NCI-H524 (cell line): ENCODE measurements at regions not wholly inside any gene's neighbourhood (a gene's known extent, or its start where the extent isn't known, plus 50 kb on each side); places are given as distances from the start of the nearest gene placed in this dataset.

ENCODE experiments used
- DNase-seq, 2 experiments: peaks; one replicate each; lab custom pipeline; 2025; lab: John Stamatoyannopoulos, UW

DNA sequence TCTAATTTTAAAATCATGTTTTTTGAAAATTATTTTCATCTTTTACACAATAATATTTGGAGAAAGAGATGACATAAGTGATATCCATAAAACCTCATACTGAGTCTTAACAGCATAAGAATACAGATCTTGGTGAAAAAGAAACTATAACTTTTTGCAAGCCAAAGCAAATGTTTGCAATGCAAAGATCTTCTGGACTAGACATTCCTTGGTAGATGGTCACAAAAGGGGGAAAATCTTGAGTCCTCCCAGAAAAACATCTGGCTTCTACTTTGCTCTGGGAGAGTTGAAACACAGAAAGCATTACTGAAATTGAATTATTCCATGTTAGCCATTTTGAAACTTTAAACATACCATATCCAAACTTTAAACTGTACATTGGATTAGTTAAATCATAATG, 308.2 kb downstream of the ANXA1 start:
- no peak for DNase-seq

DNA sequence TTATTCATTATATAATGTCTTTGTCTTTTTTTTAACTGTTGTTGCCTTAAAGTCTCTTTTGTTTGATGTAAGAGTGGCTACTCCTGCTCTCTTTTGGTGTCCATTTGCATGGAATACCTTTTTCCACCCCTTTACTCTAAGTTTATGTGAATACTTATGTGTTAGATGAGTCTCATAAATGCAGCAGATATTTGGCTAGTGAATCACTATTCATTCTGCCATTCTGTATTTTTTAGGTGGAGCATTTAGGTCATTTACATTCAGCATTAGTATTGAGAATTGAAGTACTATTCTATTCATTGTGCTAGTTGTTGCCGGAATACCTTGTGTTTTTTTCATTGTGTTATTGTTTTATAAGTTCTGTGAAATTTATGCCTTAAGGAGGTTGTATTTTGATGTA, 317.1 kb downstream of the ANXA1 start:
- DNase-seq, result no peak

DNA sequence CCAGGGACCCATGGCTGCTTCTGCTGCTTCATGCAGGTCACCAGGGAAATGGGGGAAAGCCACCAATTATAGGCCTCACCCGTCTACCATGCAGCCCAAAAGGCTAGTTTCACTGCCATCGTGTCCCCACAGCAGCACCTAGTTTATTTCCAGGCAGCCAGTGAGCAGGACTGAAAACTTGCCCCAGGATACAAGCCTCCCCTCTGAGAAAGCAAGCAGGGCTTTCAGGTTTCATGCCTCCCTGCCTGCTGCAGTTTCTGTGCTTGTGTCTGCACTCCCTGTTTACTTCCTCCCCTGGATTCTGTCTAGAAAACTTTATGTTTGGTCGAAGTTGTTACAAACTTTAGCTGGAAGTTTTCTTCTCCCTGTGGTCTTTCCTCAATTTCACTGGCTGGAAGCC, 319.1 kb downstream of the ANXA1 start:
- no peak for DNase-seq

DNA sequence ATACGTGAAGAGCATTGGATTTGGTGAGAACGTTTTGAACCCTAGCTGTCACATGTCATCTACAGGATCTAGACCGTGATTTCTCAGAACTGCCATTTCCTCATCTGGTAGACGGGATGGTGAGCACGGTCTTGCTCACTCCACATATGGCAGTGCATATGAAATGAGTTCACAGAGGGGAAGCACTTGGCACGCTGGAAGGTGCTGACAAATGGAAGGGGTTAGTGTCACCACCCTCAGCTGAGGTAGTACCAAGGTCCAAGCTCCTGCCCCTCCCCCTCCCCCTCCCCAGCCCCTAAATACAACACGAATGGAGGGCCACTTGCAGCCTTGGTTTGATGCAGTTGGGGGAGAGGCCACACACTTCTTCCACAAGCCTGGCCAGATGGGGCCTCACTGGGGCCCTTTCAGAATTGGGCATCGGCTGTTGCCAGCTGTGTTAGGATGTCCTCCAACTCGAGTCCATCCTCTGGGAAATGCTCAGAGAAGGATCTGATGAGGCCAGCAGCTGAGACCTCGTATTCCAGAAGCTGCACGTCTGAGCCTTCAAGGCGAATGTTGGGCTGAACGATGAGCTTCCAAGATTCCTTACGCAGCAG, 322.4 kb downstream of the ANXA1 start:
- no peak for DNase-seq

DNA sequence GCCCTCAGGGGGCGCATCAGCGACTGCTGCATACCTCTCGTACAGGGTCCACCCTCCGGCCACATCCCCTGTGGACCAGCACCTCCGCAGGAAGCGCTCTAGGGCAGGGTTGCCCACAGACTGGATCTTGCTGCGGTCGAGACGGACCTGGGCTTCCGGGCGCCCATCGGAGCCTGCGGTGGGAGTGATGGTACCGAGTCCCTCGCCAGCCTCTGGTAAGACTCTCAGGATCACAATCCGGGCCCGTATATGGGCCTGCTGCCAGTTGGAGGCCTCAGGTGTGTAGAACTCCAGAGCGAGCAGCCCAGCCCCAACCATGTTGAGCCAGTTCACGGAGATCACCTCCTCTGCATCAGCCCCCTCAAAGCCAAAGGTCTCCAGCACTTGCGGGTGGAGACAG, 323.0 kb downstream of the ANXA1 start:
- DNase-seq, result no peak

DNA sequence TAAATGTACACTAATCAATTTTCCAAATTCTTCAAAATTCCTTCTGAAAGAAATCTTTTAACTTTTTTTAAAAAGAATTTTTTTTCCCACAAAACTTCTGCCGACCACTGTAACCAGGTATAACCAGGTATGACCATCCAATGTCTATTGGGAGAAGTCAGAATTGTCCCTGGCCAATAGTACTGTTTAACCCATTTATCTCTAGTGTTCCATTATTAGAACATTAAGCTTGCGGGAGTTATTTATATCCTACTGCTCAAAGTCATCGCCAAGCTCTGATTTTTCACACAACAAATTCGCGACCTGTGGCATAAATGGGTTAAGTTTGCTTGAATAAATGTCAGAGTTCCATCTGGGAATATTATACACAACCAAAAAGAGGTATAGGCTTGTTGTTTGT, 343.2 kb downstream of the ANXA1 start:
- DNase-seq, result no peak

DNA sequence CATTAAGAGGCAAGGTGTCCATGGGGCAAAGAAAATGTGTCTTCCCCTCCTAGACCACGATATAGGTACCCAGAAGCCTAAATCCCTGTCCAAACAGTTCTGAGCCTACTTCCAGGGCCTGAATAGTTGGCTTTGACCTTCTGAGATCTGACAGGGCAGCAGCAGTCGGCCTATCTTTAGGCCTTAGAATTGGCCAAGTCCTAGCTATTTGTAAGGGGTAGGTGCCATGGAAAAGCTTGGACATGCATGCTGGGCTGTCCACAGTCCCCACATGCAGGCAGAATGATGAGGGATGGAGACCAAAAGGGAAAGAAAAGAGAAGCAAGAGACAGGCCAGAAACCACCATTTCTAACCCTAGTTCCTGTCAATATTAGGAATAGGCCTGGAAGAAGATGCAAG, 346.1 kb downstream of the ANXA1 start:
- DNase-seq, result no peak

DNA sequence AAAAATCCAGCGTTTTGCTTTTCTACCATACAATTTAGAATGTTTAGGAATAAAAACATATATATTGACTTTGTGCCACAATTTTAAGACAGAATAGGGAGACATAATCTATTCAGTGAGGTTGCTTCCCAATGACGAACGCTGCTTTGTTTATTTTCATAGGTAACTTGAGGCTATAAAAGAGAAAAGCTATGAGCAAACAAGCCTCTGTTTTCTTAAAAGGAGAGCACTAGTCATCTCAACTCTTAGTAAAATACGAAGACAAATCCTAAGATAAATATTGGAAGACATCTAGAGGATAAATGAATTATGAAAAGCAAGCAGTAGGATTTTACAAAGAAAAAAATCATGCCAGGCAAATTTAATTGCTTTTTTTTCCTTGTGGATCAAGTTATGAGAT, 363.6 kb downstream of the ANXA1 start:
- DNase-seq, result no peak

DNA sequence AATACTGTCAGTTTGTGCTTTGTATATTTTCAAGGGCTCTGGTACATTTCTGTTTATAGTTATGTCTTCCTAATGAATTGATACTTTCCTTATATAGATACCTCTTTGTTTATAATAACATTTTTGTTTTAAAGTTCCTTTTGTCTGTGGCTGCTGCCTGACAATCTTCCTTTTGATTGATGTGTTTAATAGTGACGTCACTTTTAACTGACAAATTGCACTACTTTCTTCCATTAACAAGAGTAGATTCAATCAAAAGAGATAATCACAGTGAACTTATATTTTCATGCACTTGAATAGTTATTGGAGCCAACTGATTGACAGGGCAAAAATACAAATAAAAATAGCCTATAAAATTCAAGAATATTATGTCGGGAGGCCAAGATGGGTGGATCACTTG, 371.7 kb downstream of the ANXA1 start:
- DNase-seq, result no peak

DNA sequence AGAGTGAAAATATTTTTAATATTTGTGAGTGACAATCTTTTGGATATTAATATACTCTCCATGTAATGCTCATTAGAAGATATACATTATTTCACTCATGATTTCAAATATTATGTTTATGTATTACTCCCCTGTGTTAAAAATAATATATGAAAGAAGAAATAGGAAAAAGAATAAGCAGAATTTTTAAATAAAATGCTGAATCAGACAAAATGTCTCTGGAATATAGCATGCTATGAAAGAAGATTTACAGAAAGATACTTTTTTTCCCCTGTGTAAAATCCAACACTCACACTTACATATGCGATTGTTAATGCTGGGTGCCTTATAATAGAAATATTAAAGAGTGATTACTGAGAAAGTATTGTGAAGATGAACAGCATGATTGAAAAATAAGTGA, 373.7 kb downstream of the ANXA1 start:
- no peak for DNase-seq

DNA sequence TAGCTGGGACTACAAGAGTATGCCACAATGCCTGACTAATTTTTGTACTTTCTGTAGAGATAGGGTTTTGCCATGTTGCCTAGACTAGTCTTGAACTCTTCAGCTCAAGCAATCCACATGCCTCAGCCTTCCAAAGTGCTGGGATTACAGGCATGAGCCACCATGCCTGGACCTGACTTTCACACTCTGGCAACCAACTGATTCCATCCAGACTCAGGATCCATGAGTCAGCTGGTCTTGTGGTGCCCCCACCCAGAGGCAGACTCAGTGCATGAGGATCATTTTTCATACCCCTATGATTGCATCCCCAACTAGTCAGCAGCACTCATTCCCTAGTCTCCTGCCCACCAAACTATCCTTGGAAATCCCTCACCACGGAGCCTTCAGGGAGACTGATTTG, 375.9 kb downstream of the ANXA1 start:
- no peak for DNase-seq

DNA sequence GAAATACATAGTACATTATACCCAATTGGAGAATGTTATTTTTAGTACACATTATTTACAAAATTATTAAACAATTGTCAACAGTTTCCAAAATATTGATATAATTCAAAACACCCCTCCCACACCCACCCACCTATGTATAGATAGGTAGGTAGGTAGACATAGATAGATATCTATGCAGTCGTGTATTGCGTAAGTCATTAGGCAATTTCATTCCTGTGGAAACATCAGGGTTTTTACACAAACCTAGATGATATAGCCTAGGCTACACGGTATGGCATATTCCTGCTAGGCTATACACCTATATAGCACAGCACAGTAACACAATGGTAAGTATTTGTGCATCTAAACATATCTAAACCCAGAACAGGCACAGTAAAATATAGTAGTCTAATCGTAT, 377.3 kb downstream of the ANXA1 start:
- DNase-seq, result no peak

DNA sequence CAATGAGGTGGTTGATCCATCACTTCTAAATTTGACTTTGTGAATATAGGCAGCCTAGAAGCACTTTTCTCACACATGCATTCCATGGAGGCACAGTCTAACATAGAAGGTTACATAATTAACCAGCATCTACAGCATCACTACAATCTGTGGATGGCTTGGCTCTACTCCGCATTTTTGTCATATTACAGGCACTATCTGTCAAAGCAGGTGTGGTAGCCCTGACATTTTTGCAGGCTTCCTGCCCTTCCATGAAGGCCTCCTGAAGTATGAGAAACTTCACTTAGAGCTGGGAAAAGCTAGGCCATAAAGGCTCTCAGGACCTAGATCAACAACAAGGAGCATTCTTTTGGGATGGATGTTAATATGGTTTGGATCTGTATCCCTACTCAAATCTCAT, 378.0 kb downstream of the ANXA1 start:
- no peak for DNase-seq

DNA sequence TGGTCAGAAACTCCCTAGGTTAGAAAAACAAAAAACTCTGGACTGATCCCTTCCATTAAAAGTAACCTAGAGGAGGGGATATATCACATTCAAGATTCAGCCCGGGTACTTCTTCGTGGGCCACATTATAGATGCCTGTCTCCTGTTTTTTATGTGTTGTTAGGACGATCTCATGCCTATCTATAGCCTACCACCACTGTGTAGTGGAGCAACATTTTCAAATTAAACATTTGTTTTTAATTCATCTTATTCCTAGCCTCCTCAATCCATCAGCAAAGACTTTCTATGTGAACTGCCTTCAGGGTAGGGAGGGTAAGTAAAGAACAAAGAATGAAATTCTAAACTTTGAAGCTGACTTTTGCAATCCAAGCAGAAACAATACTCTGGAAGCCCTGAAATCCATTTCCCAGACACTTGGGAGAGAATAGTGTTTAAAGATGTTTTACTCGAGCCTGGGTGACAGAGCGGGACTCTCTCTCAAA, 379.4 kb downstream of the ANXA1 start:
- no peak for DNase-seq

DNA sequence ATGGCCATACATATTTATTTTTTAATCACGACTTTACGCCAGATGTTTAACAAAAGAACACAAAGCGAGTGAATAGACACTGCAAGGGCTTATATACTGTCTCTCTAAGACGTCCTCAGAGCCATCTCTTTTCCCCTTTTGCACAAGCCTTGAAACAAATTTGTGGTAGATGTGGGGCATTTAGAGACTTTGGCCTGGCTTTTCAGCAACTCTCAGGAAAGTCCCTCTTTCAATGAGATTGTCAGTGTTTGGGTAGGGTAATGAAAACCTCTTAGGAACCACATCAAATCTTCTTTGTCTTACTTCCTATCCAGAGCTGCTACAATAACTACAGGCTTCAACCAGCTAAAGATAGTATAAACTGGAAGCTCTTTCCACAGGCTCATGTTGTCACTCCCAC, 380.0 kb downstream of the ANXA1 start:
- no peak for DNase-seq

DNA sequence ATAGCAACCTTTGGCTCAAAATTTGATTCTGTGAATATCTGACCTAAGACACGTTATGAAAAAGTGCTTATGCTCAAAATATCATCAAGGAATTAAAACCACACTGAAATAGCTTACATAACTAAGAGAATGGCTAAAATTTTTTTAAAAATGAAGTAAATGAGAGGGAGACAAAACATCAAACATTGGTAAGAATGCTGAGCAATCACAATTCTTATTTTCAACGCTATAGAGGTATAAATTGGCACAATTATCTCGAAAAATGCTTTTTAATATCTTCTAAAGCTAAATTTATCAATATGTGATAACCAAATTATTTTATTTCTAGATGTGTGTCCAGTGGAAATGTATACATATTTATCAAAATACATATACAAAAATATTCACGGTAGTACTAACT, 381.3 kb downstream of the ANXA1 start:
- no peak for DNase-seq

DNA sequence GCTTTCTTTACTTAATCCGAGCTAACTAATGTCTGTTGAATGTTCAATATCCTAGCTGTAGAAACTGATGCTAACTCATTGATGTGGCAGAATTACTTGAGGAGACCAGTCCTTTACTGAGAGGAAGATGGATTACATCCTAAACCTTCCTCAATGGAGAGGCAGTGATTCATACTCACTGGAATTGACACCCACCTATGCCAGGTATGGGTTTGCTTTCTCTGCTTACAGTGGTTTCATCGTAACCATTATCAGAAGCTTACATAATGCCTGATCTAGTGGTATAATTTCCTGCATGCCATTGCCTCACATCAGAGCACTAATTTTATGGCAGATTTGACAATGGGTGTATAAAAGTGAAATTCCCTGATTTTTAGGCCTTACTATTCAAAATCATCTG, 384.7 kb downstream of the ANXA1 start:
- no peak for DNase-seq

DNA sequence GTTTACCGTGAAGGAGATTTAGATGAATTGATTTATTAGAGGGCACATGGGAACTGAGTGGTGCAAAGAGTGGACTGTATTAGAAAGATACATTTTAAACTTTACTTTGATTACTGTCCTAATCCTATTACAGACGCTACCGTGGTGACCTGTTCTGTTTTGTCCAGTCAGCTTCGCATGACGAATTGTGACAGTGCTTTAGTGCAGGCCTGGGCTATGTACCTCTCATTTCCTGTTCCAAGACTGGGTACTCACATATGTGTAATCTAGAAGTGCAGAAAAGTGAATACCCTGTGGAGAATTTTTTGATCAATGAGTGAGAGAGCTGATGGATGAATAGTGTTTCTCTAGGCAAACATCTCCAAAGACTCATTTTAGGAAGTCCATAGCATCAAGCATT, 385.9 kb downstream of the ANXA1 start:
- no peak for DNase-seq

DNA sequence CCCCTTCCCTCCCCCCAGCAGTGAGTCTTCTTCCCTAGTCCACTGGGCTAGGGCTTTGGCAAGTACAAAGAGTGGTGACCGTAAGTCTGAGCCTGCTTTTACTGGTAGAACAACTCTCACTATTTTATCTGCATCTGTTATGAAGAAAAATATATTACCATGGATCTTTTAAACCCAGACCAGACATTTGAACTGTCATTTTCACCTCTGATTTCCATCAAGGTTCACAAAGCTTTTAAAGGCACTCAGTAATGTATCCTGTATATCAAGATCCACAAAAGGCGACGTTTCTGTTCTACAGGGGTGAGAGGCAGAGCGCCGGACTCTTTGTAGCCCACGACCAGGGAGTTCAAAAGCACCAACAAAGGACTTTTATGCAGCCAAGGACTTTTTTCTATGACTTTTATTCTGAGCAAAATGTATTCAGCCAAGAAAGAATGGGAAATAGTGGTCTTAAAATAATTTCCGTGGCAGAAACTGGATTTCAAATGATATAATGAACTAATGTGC, 388.3 kb downstream of the ANXA1 start:
- no peak for DNase-seq

DNA sequence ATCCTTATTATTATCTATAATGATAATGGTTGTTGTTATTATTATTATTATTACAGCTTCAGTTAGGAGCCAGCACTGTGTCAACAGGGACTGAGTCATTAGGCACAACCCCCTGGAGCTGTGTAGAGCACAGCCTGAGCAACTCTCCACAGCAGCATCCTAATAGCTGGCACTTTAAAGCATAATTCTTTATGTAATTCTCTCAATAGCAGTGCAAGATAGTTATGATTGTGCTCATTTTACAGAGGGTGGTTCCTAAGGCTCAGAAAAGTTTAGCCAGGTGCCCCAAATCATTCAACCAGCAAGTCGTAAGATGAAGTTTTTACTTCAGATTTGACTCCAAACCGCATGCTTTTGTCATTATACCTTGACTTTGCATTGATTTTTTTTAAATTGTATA, 390.3 kb downstream of the ANXA1 start:
- no peak for DNase-seq

DNA sequence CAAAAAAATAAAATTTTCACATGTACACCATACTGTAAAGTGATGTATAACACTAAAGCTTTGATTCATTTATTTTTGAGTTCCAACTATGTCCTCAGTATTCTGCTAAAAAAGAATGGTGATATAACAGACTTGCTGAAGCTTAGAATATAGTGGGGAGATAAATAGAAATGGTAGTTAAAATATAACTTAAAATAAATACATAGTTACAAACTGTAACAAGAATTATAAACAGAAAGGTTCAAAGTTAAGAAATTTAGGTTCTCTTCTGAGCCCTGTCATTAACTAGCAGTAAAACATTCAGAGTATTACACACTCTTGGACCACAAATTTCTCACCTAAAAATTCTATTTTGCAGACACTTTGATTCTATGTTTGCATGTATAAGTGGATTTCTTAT, 392.1 kb downstream of the ANXA1 start:
- DNase-seq, result no peak

DNA sequence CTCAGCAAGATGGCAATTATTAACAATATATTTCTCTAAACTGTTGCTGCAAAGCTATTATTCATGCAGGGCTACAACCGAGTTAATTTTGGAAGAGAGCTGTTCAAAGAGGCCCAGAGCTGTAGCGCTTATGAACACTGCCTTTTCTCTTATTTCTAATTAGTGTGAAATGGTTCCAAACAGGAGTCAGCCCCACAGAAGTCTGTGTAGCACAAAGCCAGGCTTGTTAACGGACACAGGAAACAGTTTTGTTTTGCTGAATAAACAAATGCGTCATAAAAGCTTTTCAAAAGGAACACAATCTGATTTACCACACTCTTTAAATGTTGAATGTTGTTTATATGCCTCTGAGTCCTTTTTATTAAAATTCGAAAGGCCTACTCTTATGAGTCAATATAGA, 396.5 kb downstream of the ANXA1 start:
- no peak for DNase-seq

DNA sequence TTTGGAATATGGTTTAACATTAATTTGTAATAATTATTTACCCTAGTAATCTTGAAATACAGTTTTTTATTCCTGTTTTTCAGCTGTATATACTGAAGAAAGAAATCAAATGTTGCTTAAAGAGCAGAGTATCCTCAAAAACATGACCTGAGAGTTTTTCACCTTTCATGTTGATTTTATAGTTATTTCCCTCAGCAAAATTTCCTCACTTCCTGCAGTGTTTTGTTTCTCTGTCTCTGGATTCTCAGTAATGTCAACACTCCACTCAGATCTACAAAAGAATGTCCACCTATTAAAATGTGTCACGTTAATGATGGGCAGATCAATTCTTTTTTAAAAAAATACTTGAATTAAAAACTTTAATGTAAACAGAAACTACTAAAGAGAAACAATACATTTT, 398.3 kb downstream of the ANXA1 start:
- DNase-seq, result no peak

DNA sequence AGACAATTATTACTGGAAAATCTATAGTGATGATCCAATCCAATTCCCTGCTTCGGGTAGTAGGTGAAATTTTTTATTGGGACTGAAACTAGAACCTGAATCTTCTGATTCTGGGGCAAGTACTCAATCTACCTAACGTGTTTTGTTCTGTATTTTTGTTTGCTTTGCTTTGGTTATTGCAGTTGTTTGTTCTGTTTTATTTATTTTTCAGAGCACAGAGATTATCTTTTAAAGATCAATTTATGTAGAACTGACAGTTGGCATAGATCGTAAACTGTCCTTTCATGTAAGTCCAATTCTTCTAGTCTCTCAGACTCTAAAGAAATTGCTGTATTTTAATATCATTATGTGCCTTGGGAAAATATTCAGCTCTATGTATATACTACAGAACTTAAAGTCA, 401.6 kb downstream of the ANXA1 start:
- no peak for DNase-seq

DNA sequence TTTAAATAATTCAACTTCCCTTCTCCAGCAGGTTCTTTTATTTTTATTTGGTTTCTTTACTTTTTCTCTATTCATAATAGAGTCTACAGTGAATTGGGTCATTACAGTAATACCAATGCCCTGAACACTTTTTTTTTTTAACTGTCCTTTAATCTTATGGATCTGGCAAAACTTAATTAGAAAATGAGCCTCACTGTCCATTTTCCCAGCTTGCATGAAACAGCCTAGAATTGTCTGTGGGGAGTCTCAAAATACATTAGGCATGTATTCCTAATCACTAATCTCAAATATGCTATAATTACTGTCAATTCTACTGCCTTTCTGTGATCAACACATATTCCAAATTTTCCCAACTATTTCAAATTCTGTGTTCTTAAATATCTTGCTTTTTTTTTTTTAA, 406.8 kb downstream of the ANXA1 start:
- no peak for DNase-seq
